ENCODE measurements at regions not wholly inside any gene's neighbourhood (a gene's known extent, or its start where the extent isn't known, plus 50 kb on each side); places are given as distances from the start of the nearest gene placed in this dataset.

DNA sequence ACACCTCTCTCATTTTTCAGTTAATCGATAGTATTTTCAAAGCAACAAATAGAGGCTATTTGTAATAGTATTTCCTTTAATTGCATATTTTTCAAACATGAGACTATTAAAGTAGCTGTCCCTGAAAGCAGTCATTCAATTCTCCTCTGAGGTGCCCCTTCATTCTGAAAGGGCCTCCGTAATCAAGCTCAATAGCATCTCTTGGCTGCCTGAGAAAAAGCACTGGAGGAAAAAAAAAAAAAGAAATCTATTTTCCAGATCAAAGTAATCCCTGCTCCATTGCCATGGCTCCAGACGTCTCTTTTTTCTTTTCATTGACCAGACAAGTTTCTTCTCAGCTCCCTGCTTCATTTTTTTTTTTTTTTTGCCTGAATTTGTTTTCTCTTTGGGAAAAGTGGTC, 154.5 kb upstream of the BLID start:
- TF ChIP-seq, protein P1, sequence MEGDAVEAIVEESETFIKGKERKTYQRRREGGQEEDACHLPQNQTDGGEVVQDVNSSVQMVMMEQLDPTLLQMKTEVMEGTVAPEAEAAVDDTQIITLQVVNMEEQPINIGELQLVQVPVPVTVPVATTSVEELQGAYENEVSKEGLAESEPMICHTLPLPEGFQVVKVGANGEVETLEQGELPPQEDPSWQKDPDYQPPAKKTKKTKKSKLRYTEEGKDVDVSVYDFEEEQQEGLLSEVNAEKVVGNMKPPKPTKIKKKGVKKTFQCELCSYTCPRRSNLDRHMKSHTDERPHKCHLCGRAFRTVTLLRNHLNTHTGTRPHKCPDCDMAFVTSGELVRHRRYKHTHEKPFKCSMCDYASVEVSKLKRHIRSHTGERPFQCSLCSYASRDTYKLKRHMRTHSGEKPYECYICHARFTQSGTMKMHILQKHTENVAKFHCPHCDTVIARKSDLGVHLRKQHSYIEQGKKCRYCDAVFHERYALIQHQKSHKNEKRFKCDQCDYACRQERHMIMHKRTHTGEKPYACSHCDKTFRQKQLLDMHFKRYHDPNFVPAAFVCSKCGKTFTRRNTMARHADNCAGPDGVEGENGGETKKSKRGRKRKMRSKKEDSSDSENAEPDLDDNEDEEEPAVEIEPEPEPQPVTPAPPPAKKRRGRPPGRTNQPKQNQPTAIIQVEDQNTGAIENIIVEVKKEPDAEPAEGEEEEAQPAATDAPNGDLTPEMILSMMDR (IDR thresholded peaks at IDR 0.05; ENCODE audit: borderline replicate concordance, insufficient read depth, low read depth, low read length) = no peak
- no peak overlapping the region for H3K4me3 ChIP-seq (ENCODE audit: low read depth, low read length)

- TF ChIP-seq, protein P1 (IDR thresholded peaks at IDR 0.05; ENCODE audit: borderline replicate concordance, insufficient read depth, low read depth, low read length) = no peak
- H3K4me3 ChIP-seq (ENCODE audit: low read depth, low read length) = no peak overlapping the region
Observed at GRCh38 chr11:122269824-122270223, 153.8 kb upstream of the BLID start.

GRCh38 chr11:122268601-122269130, 152.7 kb upstream of the BLID start:
- TF ChIP-seq, protein P1 (IDR thresholded peaks at IDR 0.05; ENCODE audit: borderline replicate concordance, insufficient read depth, low read depth, low read length) = no peak

DNA sequence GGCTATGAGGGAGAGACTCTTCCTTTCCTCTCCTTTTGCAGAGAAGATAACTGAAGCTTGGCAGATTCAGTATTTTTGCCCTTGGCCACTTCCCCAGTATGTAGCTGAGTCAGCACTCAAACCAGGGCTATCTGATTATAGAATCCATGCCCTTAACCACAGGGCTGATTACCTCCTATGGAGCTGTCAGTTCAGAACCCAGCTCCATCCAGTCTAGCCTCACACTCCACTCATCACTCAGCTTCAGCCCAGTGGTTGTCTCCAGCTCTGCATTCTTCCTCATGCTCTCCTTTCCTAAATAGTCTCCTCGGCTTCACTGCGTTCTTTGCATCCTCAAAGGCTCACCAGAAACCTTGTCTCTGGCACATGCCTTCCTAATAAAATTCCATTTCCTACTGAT, 151.6 kb upstream of the BLID start:
- TF ChIP-seq, protein P1 (IDR thresholded peaks at IDR 0.05; ENCODE audit: borderline replicate concordance, insufficient read depth, low read depth, low read length) = no peak
- H3K4me3 ChIP-seq (ENCODE audit: low read depth, low read length) = no peak overlapping the region

More at GRCh38 chr11:122268601-122269130, 152.7 kb upstream of the BLID start:
- H3K4me3 ChIP-seq (ENCODE audit: low read depth, low read length) = no peak overlapping the region

DNA sequence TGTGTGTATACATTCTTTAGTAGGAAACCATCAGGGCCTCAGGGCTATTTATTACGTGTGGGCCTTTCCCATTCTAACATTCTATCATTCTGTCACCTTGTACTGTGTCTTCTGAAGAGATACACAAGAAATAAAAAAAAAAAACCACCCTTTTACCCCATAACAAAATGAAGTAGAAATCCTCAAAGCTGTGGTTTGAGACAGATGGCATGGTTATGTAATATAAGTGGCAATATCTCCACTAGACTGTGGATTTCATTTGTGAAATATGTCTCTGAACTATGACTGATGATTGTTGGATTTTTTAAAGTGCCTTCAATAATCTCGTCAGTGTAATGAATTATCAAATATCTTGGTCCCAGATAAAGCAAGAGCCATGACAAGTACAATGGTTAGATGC, 150.0 kb upstream of the BLID start:
- TF ChIP-seq, protein P1 (IDR thresholded peaks at IDR 0.05; ENCODE audit: borderline replicate concordance, insufficient read depth, low read depth, low read length) = no peak
- no peak overlapping the region for H3K4me3 ChIP-seq (ENCODE audit: low read depth, low read length)

DNA sequence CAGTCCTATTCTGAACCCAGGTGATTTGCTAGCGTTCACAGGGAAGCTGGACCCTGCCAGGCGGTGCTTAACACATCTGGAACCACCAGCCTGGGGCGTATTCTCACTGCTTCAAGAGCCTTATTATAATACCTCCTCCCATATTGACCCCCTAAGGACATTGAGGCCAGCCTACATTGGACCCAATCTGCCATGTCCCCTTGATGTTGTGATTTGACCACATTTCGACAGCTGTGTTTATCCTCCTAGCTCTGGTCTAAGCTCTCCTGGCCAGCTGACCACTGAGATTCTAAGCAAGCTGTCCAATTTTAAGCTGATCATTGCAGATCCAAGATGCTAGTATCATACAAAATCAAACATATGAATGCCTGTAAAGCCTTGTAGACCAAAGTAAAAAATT, 148.1 kb upstream of the BLID start:
- TF ChIP-seq, protein P1 (IDR thresholded peaks at IDR 0.05; ENCODE audit: borderline replicate concordance, insufficient read depth, low read depth, low read length) = no peak
- no peak overlapping the region for H3K4me3 ChIP-seq (ENCODE audit: low read depth, low read length)

GRCh38 chr11:122261546-122261945, 145.5 kb upstream of the BLID start:
- TF ChIP-seq, protein P1 (IDR thresholded peaks at IDR 0.05; ENCODE audit: borderline replicate concordance, insufficient read depth, low read depth, low read length) = no peak
- no peak overlapping the region for H3K4me3 ChIP-seq (ENCODE audit: low read depth, low read length)
